ENCODE measurements at regions not wholly inside any gene's neighbourhood (a gene's known extent, or its start where the extent isn't known, plus 50 kb on each side); places are given as distances from the start of the nearest gene placed in this dataset.

DNA sequence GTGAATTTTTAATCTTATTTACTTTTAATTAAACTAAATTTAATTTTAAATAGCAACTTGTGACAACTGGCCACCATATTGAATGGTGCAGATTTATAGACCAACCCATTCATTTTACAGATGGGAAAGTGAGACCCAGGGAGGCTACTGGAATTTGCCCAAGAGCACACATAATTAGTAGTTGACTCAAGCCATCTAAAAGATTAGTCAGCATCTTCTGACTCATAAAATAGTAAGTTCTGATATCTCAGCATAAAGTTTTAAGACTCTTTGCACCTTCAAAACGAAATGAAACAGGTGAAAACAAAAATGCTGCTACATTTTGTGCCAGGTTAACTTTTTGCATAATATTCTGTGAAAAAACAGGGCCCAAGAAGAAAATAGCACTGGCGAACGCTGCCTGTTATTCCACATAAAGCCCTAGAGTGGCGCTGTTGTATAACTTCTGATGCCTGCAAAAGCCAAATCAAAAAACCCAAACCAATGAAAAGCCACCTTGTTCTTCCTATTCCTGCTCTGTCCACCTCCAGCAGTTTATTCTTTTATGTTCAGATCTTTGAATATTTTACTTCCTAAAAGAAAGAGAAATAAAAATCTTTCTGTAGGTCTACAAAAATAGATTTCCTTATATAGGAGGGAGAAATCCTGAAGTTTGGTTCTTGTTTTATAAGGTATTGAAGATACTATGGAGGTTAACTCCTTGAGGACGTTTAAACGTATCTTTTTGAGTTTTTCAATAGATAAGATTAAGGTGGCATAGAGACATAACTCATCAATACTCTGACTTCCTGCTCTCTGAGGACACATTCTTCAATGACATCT is 62.8 kb downstream of the OTOL1 start:
- Mint-ChIP-seq H3K4me3 (no peak overlapping the region), H3K27ac (ENCODE audit: unreplicated experiment) (no peak overlapping the region), H3K36me3 (ENCODE audit: low read depth) (no peaks in the 10 kb centered on the region), H3K4me1 (peaks cover 44% of the 10 kb centered on the region), H3K9me3 (no peaks in the 10 kb centered on the region), H3K27me3 (ENCODE audit: low read depth) (no peaks in the 10 kb centered on the region)
- DNase-seq (ENCODE audit: low read depth, low spot score), result peak; percentile 26
- TF ChIP-seq CTCF (conservative IDR thresholded peaks at IDR 0.05), result peak; percentile 92

GRCh38 chr3:161560008-161560637 is 63.5 kb downstream of the OTOL1 start:
- no peaks in the 10 kb centered on the region for H3K36me3 Mint-ChIP-seq (ENCODE audit: low read depth)
- TF ChIP-seq CTCF (conservative IDR thresholded peaks at IDR 0.05), result peak; percentile 87
- H3K27me3 Mint-ChIP-seq (ENCODE audit: low read depth), result no peaks in the 10 kb centered on the region
- H3K27ac Mint-ChIP-seq (ENCODE audit: unreplicated experiment), result no peak overlapping the region
- no peaks in the 10 kb centered on the region for H3K9me3 Mint-ChIP-seq
- H3K4me1 Mint-ChIP-seq, result peaks cover 36% of the 10 kb centered on the region
- no peak overlapping the region for H3K4me3 Mint-ChIP-seq
- DNase-seq (ENCODE audit: low read depth, low spot score), result peak; percentile 55

GRCh38 chr3:161567577-161568361 is 71.2 kb downstream of the OTOL1 start:
- Mint-ChIP-seq H3K27me3 (ENCODE audit: low read depth) (no peaks in the 10 kb centered on the region), H3K27ac (ENCODE audit: unreplicated experiment) (no peak overlapping the region), H3K4me1 (no peaks in the 10 kb centered on the region), H3K4me3 (no peak overlapping the region), H3K36me3 (ENCODE audit: low read depth) (no peaks in the 10 kb centered on the region), H3K9me3 (no peaks in the 10 kb centered on the region)
- DNase-seq (ENCODE audit: low read depth, low spot score), result no peak
- no peak for TF ChIP-seq CTCF (conservative IDR thresholded peaks at IDR 0.05)

DNA sequence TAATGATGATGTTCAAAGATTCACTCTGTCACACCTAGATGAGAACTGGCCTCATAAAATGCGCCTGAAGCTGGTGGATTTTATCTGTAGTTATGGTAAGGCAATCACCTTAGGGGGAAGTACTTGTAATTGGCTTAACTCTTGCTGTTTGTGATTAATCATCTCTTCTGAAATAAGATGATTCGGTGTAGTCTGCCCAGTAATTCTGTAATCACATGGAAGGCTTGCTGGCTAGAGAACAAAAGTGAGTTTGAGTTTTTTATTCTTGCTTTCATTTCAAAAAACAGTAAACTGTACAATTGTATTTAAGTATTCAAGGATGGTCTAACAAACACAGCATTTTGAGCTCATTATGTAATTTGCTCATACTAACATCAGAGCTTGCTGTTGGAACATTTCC is 72.1 kb downstream of the OTOL1 start:
- H3K27ac Mint-ChIP-seq (ENCODE audit: unreplicated experiment), result no peak overlapping the region
- no peaks in the 10 kb centered on the region for H3K27me3 Mint-ChIP-seq (ENCODE audit: low read depth)
- no peak for TF ChIP-seq CTCF (conservative IDR thresholded peaks at IDR 0.05)
- no peaks in the 10 kb centered on the region for H3K9me3 Mint-ChIP-seq
- no peaks in the 10 kb centered on the region for H3K36me3 Mint-ChIP-seq (ENCODE audit: low read depth)
- no peaks in the 10 kb centered on the region for H3K4me1 Mint-ChIP-seq
- H3K4me3 Mint-ChIP-seq, result no peak overlapping the region
- no peak for DNase-seq (ENCODE audit: low read depth, low spot score)

- no peak for TF ChIP-seq CTCF (conservative IDR thresholded peaks at IDR 0.05)
- no peak for DNase-seq (ENCODE audit: low read depth, low spot score)
- Mint-ChIP-seq H3K4me3 (no peak overlapping the region), H3K27me3 (ENCODE audit: low read depth) (no peaks in the 10 kb centered on the region), H3K36me3 (ENCODE audit: low read depth) (no peaks in the 10 kb centered on the region), H3K4me1 (peaks cover 22% of the 10 kb centered on the region), H3K9me3 (no peaks in the 10 kb centered on the region), H3K27ac (ENCODE audit: unreplicated experiment) (no peak overlapping the region)
Measured at GRCh38 chr3:161571951-161572350, 75.3 kb downstream of the OTOL1 start.

Measured in neural crest cell (in vitro differentiated cells).